HG03095 (cell line): ENCODE measurements at regions not wholly inside any gene's neighbourhood (a gene's known extent, or its start where the extent isn't known, plus 50 kb on each side); places are given as distances from the start of the nearest gene placed in this dataset.

Experiments
- ATAC-seq: cut with Tn5 transposase; IDR thresholded peaks from one replicate; pipeline ENCODE4 v1.9.1; 2021; ENCODE audit warnings: moderate library complexity; ENCODE audit not compliant: unreplicated experiment

DNA sequence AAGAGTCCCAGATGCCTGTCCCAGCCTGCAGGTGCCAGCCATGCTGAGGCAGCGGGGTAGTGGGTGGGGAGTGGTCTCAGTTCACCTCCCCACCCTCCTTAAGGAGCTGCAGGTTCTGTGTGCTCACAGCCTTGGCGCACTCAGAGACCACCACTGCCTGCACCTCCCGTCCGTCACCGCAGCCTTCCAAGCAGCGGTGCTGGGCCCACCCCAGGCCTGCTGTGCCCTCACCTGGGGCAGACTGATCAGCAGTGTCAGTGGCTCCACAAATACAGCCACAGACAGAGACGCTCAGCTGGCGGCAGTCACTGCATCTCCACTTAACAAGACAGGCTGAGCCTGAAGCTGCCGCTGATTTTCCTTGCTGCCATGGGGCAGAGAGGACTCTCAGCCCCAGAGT lies 120.2 kb downstream of the RFLNA start:
- ATAC-seq, result no peak

DNA sequence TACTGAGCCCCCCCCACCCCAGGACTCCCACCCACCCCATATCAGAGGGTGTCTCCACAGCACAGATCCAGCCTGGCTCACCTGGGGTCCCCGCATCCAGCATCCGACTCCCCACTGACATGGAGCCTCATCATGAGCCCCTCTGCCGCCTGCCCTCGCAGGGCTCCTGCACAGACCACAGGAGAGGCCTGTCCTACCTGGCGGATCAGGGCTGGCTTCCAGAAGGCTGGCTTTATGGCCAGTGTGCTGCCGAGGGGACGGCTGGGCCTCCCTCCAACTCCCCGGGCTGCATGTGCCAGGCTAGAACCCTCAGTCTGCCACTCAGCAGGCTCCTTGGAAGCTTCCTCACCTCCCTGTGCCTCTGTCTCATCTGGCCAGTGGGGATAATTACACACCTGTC lies 119.0 kb downstream of the RFLNA start:
- ATAC-seq, result no peak

DNA sequence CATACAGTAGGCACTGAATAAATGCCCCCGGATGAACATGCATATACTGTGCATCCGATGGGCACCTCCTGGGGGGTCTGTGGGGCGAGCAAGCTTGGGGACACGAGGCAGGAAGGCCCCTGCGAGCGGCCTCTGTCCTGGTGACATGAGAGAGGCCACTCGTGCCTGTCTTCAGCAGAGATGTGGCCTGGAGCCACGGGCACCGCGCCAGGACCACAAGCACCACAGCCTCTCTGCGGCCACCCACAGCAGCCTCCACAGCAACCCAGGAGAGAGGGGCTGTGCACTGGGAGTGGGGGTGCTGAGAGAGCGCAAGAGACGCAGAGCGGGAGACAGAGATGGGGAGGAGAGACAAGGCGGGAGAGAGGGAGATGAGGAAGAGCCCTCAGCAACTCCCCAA lies 118.5 kb downstream of the RFLNA start:
- ATAC-seq, result no peak

- no peak for ATAC-seq
Observed at GRCh38 chr12:124412646-124413015, 117.7 kb downstream of the RFLNA start.

DNA sequence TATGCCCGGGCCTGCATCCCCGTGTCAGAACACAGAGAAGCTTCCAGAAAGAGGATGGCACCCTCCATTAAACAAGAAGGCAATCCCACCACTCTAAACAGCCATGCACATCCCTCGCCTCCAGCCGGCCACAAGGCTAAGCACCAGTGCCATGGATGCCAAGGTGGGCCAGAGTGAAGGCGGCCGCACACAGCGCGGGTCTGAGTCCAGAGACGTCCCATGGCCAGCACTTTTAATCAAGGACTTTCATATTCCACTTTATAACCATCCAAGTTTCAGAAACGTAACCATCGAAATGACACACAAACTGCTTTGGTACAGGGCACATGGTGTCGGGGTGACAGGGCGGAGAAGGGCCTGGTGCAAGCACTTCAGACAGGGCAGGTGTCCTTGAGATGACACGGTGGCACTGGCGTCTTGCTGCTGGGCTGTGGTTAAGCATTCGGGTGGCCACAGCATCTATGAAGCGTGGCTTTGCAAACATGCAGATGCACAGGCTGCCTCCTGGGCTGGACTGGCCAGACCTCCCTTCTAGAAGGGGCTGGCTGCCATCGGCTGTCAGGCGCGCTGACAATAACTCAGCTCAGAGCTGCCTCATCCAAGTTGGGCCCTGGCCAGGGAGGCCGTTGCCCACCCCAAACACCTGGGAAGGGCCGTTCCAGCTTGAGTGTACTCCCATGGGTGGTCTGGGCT lies 117.2 kb downstream of the RFLNA start:
- no peak for ATAC-seq

DNA sequence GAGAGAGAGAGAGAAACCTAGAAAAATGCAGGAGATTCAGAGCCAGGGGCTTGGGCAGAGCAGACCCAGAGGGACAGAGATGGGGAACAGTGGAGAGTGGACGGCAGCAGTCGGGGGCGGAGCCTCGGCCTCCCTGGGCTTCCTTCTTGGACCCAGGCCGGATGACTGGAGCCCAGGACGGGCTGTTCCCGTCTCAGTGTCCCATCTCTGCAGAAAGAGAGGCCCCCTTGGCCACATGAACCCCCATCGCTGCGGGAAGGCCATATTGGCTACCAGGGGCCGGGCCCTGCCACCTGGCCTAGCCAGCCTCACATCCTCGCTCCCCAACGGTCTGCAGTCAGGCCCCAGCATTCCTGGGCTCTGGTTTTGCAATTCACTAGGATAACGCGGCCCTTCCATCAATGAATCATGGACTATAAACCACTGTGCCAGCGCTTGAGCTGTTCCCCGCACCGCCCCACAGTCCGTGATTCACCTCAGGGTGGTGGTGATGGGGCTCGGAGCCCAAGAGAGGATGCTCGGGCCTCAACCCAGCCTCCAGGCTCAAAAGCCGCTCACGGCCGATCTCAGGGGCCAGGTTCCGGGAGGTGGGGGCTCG lies 116.5 kb downstream of the RFLNA start:
- no peak for ATAC-seq

- ATAC-seq, result no peak
Observed at GRCh38 chr12:124410354-124411175, 115.7 kb downstream of the RFLNA start.

- no peak for ATAC-seq
Observed at GRCh38 chr12:124408822-124409517, 114.1 kb downstream of the RFLNA start.

- ATAC-seq, result no peak
Observed at GRCh38 chr12:124407074-124407473, 112.2 kb downstream of the RFLNA start.

DNA sequence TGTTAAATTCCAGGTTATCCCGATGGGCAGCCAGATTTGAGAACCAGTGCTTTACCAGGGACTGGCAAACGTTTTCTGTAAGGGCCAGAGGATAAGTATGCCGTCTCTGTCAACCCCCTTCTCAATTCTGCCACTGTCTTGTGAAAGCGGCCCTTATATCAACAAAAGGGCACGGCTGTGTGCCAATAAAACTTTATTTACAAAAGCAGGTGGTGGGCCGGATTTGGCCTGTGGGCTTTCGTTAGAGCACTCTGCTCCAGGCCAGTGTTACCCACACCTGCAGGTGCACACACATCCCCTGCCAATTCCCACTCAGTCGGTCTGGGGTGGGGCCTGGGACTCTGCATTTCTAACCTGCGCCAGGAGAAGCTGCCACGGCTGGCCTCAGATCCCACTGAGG lies 111.2 kb downstream of the RFLNA start:
- ATAC-seq, result no peak

GRCh38 chr12:124405592-124405991 lies 110.7 kb downstream of the RFLNA start:
- no peak for ATAC-seq

GRCh38 chr12:124405151-124405550 lies 110.3 kb downstream of the RFLNA start:
- ATAC-seq, result no peak

- ATAC-seq, result no peak
Observed at GRCh38 chr12:124404162-124404784, 109.4 kb downstream of the RFLNA start.

DNA sequence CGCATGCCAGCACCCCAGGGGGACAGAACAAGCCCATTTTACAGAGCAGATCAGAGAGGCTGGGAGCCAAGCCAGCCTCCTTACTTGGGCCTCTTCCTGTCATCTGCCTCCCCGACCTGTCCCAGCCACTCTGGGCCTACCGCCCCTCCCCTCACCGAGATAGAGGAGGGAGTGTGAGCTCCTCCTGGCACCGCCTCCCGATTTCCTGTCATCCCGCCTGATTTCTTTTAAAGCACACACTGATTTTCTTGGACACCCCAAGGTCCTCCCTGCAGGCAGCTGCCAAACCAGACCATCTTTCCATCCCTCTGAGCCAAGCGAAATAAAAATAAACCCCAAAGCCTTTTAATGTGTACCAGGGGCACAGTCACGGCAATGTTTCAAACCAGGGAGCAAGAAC lies 108.4 kb downstream of the RFLNA start:
- no peak for ATAC-seq

DNA sequence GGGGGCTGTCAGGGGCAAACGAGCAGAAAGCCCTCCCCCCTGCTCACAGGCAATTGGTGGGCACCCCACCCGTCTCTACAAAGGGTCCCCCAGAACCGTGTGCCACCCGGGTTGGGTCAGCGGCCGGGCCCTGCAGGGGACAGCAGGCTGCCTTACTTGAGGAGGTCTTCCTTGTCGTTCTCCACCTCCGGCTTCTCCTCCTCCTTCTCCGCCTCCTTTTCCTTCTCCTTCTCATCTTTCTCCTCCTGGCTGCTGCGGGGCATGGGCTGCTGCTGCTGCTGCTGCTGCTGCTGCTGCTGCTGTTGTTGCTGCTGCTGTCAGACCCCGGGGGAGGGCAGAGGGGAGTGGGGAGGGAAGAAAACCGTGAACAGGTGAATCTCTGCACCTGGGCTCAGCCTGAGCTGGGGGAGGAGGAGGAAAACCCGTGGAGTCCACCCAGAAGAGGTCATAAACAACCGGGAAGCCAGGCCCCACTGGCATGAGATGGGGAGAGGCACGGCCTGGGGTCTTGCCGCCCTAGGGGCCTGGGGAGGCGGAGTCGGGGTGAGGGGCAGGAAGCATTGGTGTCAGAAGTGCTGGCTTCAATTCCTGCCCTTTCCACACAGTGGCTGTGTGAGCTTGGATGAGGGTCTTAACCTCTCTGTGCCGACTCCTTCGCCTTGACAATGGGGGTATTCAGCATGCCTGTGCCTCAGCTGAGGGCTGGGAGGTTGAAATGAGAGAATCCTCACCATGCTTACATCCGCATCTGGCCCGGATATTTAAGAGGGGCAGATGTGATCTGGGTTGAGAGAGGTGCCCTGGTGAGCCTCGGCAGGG lies 107.6 kb downstream of the RFLNA start:
- ATAC-seq, result no peak

DNA sequence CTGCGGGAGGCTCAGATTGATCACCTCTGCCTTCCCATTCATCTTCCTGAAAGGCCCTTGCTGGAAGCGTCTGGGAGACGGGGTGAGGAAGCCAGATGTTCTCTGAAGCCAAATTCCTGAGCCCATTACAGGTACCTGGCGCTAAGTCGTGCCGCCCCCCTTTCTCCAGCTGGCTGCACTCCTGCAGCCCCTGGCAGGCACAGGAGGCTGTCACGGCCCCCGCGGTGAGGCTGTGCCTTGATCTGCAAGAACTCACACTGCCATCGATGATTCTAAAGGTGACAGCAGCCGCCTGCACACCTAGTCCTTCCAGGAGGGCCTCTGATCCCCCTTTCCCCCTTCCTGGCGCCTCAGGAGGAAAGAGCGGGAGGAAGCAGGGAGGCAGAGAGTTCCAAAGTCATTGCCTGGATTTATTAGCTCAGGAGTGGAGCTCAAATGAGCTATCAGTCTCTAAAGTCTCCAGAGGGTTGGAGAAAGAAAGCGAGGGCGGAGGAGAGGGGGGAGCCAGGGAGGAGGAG lies 106.9 kb downstream of the RFLNA start:
- no peak for ATAC-seq

- ATAC-seq, result no peak
Observed at GRCh38 chr12:124400124-124400523, 105.2 kb downstream of the RFLNA start.

- no peak for ATAC-seq
Observed at GRCh38 chr12:124399622-124400021, 104.7 kb downstream of the RFLNA start.

DNA sequence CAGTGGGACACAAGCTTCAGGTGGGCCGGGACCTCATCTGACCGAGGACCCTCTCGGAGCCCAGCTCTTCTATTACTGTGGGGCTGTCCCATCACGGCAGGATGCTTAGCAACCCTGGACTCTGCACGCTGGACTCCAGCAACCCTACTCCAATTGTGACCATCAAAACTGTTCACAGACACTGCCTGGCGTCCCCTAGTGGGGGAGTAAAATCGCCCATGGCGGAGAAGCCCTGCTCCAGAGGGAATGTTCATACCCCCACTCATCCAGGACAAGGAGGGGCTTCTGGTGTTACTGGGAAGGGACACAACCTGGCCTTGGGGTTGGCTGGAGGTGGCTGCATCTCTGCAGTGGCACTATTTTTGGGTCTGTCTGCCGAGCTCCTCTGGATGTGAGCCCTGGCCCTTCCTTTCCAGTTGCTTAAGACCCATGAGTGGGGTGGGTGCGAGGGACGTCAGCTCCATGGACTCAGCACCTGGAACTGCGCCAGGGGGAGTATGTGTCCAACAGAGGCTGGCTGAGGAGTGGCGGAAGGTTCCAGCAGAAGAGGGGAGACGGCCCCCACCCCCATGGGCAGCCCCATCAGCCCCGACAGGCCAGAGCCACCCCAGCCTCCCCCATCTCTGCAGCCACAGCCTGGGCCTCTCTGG lies 103.8 kb downstream of the RFLNA start:
- ATAC-seq, result no peak
